H1 (cell line): ENCODE measurements at regions not wholly inside any gene's neighbourhood (a gene's known extent, or its start where the extent isn't known, plus 50 kb on each side); places are given as distances from the start of the nearest gene placed in this dataset.

ENCODE experiments used
- CTCF ChIA-PET: fragments of 300-600 bp; sonication (Branson Sonifier 250); formaldehyde crosslinking; loops from one replicate; lab custom pipeline; 2021; ENCODE audit not compliant: partially characterized antibody; lab: Charles Lee
- POLR2A ChIA-PET: fragments of 300-600 bp; sonication (Branson Sonifier 250); formaldehyde crosslinking; loops from one replicate; lab custom pipeline; 2021; ENCODE audit warnings: inconsistent platforms; ENCODE audit not compliant: partially characterized antibody; lab: Charles Lee
- DNase-seq, 2 experiments: peaks; one replicate each; pipeline versions ENCODE4 v3.0.0 to v3.0.0-alpha.2; 2010 to 2022; ENCODE audit warnings: low spot score in 2 of 2, low read depth in 1 of 2, mixed read lengths in 1 of 2
- FAIRE-seq: peaks from 2 replicates; lab custom pipeline; 2011; peaks lifted over from hg19 to GRCh38; lab: Jason Lieb, UNC
- H2AFZ ChIP-seq: 2 replicates; pipeline ENCODE4 v1.8.1; 2012; ENCODE audit warnings: low read length, inconsistent platforms
- H2AK5ac ChIP-seq: 2 replicates; pipeline ENCODE4 v1.6.1; 2013; ENCODE audit warnings: low read depth, low read length
- H2BK120ac ChIP-seq: replicated peaks from 2 replicates; pipeline ENCODE3; 2013; ENCODE audit warnings: low read depth, low read length, inconsistent platforms
- H2BK12ac ChIP-seq: 2 replicates; pipeline ENCODE4 v1.6.1; 2013; ENCODE audit warnings: low read depth, low read length
- H2BK15ac ChIP-seq: 2 replicates; pipeline ENCODE4 v1.6.1; 2013; ENCODE audit warnings: low read length
- H2BK20ac ChIP-seq: 2 replicates; pipeline ENCODE4 v1.6.1; 2013; ENCODE audit warnings: low read length
- H2BK5ac ChIP-seq: 2 replicates; pipeline ENCODE4 v1.6.1; 2013; ENCODE audit warnings: low read depth, low read length
- H3K14ac ChIP-seq: 2 replicates; pipeline ENCODE4 v1.6.1; 2013; ENCODE audit warnings: inconsistent platforms; ENCODE audit not compliant: insufficient read length
- H3K18ac ChIP-seq: 2 replicates; pipeline ENCODE4 v1.6.1; 2013; ENCODE audit warnings: low read length; ENCODE audit errors: extremely low read depth
- H3K23ac ChIP-seq: 2 replicates; pipeline ENCODE4 v1.6.1; 2013; ENCODE audit warnings: inconsistent platforms; ENCODE audit not compliant: insufficient read length
- H3K23me2 ChIP-seq: 2 replicates; pipeline ENCODE4 v1.6.1; 2013; ENCODE audit warnings: low read depth, low read length
- H3K27ac ChIP-seq: 2 replicates; pipeline ENCODE4 v1.6.1; 2011; ENCODE audit warnings: low read depth, low read length, inconsistent platforms
- H3K27me3 ChIP-seq, 4 experiments: replicated peaks in 1 of 4; 1 replicate in 1 of 4; 2 replicates in 3 of 4; pipeline versions ENCODE4 v1.6.1 to v1.8.1; 2011 to 2013; ENCODE audit warnings: low read length in 3 of 4, mild to moderate bottlenecking in 3 of 4, inconsistent platforms in 2 of 4, mixed read lengths in 2 of 4, moderate library complexity in 1 of 4; ENCODE audit not compliant: control insufficient read depth in 3 of 4, insufficient read depth in 3 of 4; ENCODE audit errors: extremely low read depth in 1 of 4
- H3K36me3 ChIP-seq, 4 experiments: 2 replicates each; pipeline versions ENCODE4 v1.6.1 to v1.8.1; 2011 to 2013; ENCODE audit warnings: mild to moderate bottlenecking in 4 of 4, low read length in 3 of 4, moderate library complexity in 2 of 4, control low read depth in 1 of 4, inconsistent platforms in 1 of 4; ENCODE audit not compliant: insufficient read depth in 4 of 4, control insufficient read depth in 2 of 4
- H3K4ac ChIP-seq: replicated peaks from 2 replicates; pipeline ENCODE3; 2013; ENCODE audit warnings: low read length, low read depth, mixed read lengths, inconsistent platforms; ENCODE audit not compliant: insufficient read length
- H3K4me1 ChIP-seq, 4 experiments: replicated peaks in 1 of 4; 1 replicate in 1 of 4; 2 replicates in 3 of 4; pipeline versions ENCODE4 v1.6.1 to v1.8.1; 2011 to 2013; ENCODE audit warnings: low read length in 3 of 4, inconsistent platforms in 2 of 4, mixed read lengths in 1 of 4; ENCODE audit not compliant: insufficient read depth in 4 of 4, control insufficient read depth in 3 of 4
- H3K4me2 ChIP-seq, 2 experiments: 2 replicates each; pipeline versions ENCODE4 v1.6.1 to v1.8.1; 2011 to 2013; ENCODE audit warnings: low read depth in 2 of 2, low read length in 2 of 2, control low read depth in 1 of 2, inconsistent platforms in 1 of 2, mild to moderate bottlenecking in 1 of 2; ENCODE audit not compliant: insufficient read depth in 1 of 2
- H3K4me3 ChIP-seq, 4 experiments: fragments of 200-600, 300-600 bp in 1 of 4; sonication (generic), shearing (Covaris generic), sonication (Bioruptor Twin) in 1 of 4; 2 replicates each; pipeline versions ENCODE4 v1.5.1 to v1.8.1; 2011 to 2016; ENCODE audit warnings: low read length in 4 of 4, low read depth in 3 of 4, control low read depth in 2 of 4, inconsistent platforms in 2 of 4, mild to moderate bottlenecking in 2 of 4, mixed read lengths in 1 of 4, moderate library complexity in 1 of 4; ENCODE audit not compliant: insufficient read depth in 2 of 4; ENCODE audit errors: extremely low read depth in 1 of 4
- H3K56ac ChIP-seq: replicated peaks from 2 replicates; pipeline ENCODE3; 2013; ENCODE audit warnings: low read depth, mild to moderate bottlenecking, mixed read lengths, low read length, inconsistent platforms; ENCODE audit not compliant: insufficient read length
- H3K79me1 ChIP-seq: 2 replicates; pipeline ENCODE4 v1.6.1; 2013; ENCODE audit warnings: low read depth, low read length, control low read depth
- H3K79me2 ChIP-seq, 2 experiments: 2 replicates each; pipeline versions ENCODE4 v1.6.1 to v1.8.1; 2012 to 2013; ENCODE audit warnings: low read length in 2 of 2, mild to moderate bottlenecking in 2 of 2, inconsistent platforms in 1 of 2; ENCODE audit not compliant: insufficient read depth in 2 of 2, control insufficient read depth in 1 of 2
- H3K9ac ChIP-seq, 4 experiments: replicated peaks in 1 of 4; 1 replicate in 1 of 4; 2 replicates in 3 of 4; pipeline versions ENCODE4 v1.6.1 to v1.8.1; 2011 to 2013; ENCODE audit warnings: low read depth in 3 of 4, low read length in 3 of 4, control low read depth in 2 of 4, mild to moderate bottlenecking in 2 of 4, moderate library complexity in 2 of 4, inconsistent platforms in 1 of 4; ENCODE audit errors: extremely low read depth in 1 of 4
- H3K9me3 ChIP-seq, 2 experiments: 2 replicates each; pipeline versions ENCODE4 v1.6.1 to v1.8.1; 2012 to 2013; ENCODE audit warnings: mild to moderate bottlenecking in 2 of 2, moderate library complexity in 2 of 2, control low read depth in 1 of 2, inconsistent platforms in 1 of 2, low read depth in 1 of 2, low read length in 1 of 2, mixed read lengths in 1 of 2; ENCODE audit not compliant: insufficient read depth in 2 of 2
- H4K20me1 ChIP-seq, 2 experiments: replicated peaks in 1 of 2; 2 replicates each; pipeline versions ENCODE3 to v1.8.1; 2011 to 2013; ENCODE audit warnings: inconsistent platforms in 2 of 2, low read length in 2 of 2, mild to moderate bottlenecking in 1 of 2; ENCODE audit not compliant: insufficient read depth in 2 of 2, control insufficient read depth in 1 of 2
- H4K5ac ChIP-seq: 2 replicates; pipeline ENCODE4 v1.6.1; 2013; ENCODE audit warnings: low read length, low read depth, mixed read lengths, inconsistent platforms; ENCODE audit not compliant: insufficient read length
- H4K8ac ChIP-seq: 2 replicates; pipeline ENCODE4 v1.8.0; 2013; ENCODE audit warnings: mild to moderate bottlenecking, moderate library complexity, low read length, inconsistent platforms; ENCODE audit not compliant: insufficient read depth; ENCODE audit errors: extremely low read depth
- H4K91ac ChIP-seq: replicated peaks from 2 replicates; pipeline ENCODE3; 2013; ENCODE audit warnings: low read length, mixed read lengths, inconsistent platforms; ENCODE audit not compliant: insufficient read length
- CREB1 ChIP-seq: IDR thresholded peaks from 2 replicates; pipeline ENCODE4 v1.6.1; 2012; ENCODE audit warnings: inconsistent platforms
- GTF2F1 ChIP-seq: IDR thresholded peaks from 2 replicates; pipeline ENCODE4 v1.6.1; 2012; ENCODE audit warnings: low read depth, low read length, improper control_type of control experiment, borderline replicate concordance
- KDM5A ChIP-seq: fragments of 200-600 bp; IDR thresholded peaks from 2 replicates; pipeline ENCODE4 v1.7.1; 2012; ENCODE audit warnings: mild to moderate bottlenecking, low read length, inconsistent platforms, mixed read lengths
- PHF8 ChIP-seq: fragments of 200-600 bp; sonication (generic); conservative IDR thresholded peaks from 2 replicates; pipeline ENCODE4 v1.7.1; 2012; ENCODE audit warnings: low read depth, mild to moderate bottlenecking, inconsistent platforms, low read length, moderate library complexity
- RBBP5 ChIP-seq: IDR thresholded peaks from 2 replicates; pipeline ENCODE4 v1.7.1; 2012; ENCODE audit warnings: low read depth, mild to moderate bottlenecking, inconsistent platforms, low read length, moderate library complexity, borderline replicate concordance
- RFX5 ChIP-seq: IDR thresholded peaks from 2 replicates; pipeline ENCODE4 v1.6.1; 2011; ENCODE audit warnings: low read depth, low read length, improper control_type of control experiment, borderline replicate concordance
- SIRT6 ChIP-seq: IDR thresholded peaks from one replicate; pipeline ENCODE4 v1.7.1; 2012; ENCODE audit warnings: low read length, inconsistent platforms
- TAF1 ChIP-seq: IDR thresholded peaks from 2 replicates; pipeline ENCODE4 v1.6.1; 2011; ENCODE audit warnings: mild to moderate bottlenecking, low read depth, low read length
- TAF7 ChIP-seq: optimal IDR thresholded peaks from 2 replicates; pipeline ENCODE3; 2011; ENCODE audit warnings: low read depth, mild to moderate bottlenecking, inconsistent platforms, low read length, moderate library complexity, borderline replicate concordance
- TEAD4 ChIP-seq: IDR thresholded peaks from 2 replicates; pipeline ENCODE4 v1.6.1; 2012; ENCODE audit warnings: low read depth, low read length, inconsistent platforms, mixed read lengths
- YY1 ChIP-seq: IDR thresholded peaks from 2 replicates; pipeline ENCODE4 v1.6.1; 2011; ENCODE audit warnings: low read depth, mild to moderate bottlenecking, low read length
- WGBS, 2 experiments: shearing (Covaris generic) in 1 of 2; methylation state at CpG; one replicate each; pipeline versions ENCODE4 v1.1.6 to v1.1.7; 2013 to 2015; ENCODE audit warnings: low lambda C conversion rate in 2 of 2, mixed read lengths in 2 of 2, inconsistent platforms in 1 of 2, low coverage in 1 of 2, missing lambda C conversion rate in 1 of 2; ENCODE audit not compliant: insufficient replicate concordance in 2 of 2, insufficient coverage in 1 of 2, insufficient read length in 1 of 2; ENCODE audit errors: extremely low coverage in 1 of 2, missing lambda C conversion rate in 1 of 2; 5-methylcytosine and 5-hydroxymethylcytosine counted together

DNA sequence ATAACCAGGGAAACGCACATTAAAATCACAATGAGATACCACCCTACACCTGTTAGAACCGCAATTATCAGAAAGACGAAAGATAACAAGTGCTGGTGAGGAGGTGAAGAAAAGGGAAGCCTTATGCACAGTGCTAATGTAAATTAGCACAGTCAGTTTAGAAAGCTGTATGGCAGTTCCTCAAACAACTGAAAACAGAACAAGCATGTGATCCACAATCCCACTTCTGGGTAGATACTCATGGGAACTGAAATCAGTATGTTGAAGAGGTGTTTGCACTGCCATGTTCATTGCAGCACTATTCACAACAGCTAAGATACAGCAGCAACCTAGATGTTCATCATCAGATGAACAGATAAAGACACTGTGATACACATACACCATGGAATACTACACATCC is 75.0 kb upstream of the CCND1 start:
- no peak overlapping the region for H3K4me3 ChIP-seq
- no peak overlapping the region for H2AFZ ChIP-seq
- no peak overlapping the region for H3K27ac ChIP-seq
- no peaks in the 10 kb centered on the region for H3K79me1 ChIP-seq
- H3K4ac ChIP-seq, result no peak overlapping the region
- no peaks in the 10 kb centered on the region for H4K20me1 ChIP-seq
- H2BK5ac ChIP-seq, result no peak overlapping the region
- H2BK120ac ChIP-seq, result no peak overlapping the region
- H3K23ac ChIP-seq, result no peak overlapping the region
- 100% methylated on average over 3 of the region's 3 CpGs; no CpG with 5 or more reads in 1 of the 2 experiments for WGBS, 2 experiments
- DNase-seq, result no peak
- H2AK5ac ChIP-seq, result no peak overlapping the region
- H2BK15ac ChIP-seq, result no peak overlapping the region
- H2BK12ac ChIP-seq, result no peak overlapping the region
- H4K8ac ChIP-seq, result no peak overlapping the region
- no peaks in the 10 kb centered on the region for H3K4me1 ChIP-seq
- H4K5ac ChIP-seq, result no peak overlapping the region
- POLR2A ChIA-PET, result no interaction called here
- no peak overlapping the region for H3K14ac ChIP-seq
- H3K9ac ChIP-seq, result no peak overlapping the region
- H3K18ac ChIP-seq, result no peak overlapping the region
- CTCF ChIA-PET, result interaction anchor here (0.6 kb wide), 1 partner anchor 213 kb away, joined by 6 read pairs; no protein-coding TSS in a partner anchor
- no peak overlapping the region for H3K4me2 ChIP-seq
- no peaks in the 10 kb centered on the region for H3K9me3 ChIP-seq
- no peak for FAIRE-seq
- H3K56ac ChIP-seq, result no peak overlapping the region
- H3K23me2 ChIP-seq, result no peaks in the 10 kb centered on the region
- no peaks in the 10 kb centered on the region for H3K36me3 ChIP-seq
- H3K79me2 ChIP-seq, result no peaks in the 10 kb centered on the region
- no peaks in the 10 kb centered on the region for H3K27me3 ChIP-seq
- no peak overlapping the region for H4K91ac ChIP-seq
- H2BK20ac ChIP-seq, result no peak overlapping the region
- TF ChIP-seq SIRT6 (no peak), KDM5A (no peak), GTF2F1 (no peak), TAF1 (no peak), TEAD4 (no peak), CREB1 (no peak), RBBP5 (no peak), TAF7 (no peak), PHF8 (no peak), YY1 (no peak), RFX5 (no peak)
